ENCODE measurements at regions not wholly inside any gene's neighbourhood (a gene's known extent, or its start where the extent isn't known, plus 50 kb on each side); places are given as distances from the start of the nearest gene placed in this dataset.

GRCh38 chr3:23107221-23107620, 95.9 kb upstream of the UBE2E2 start:
- no TSS peak for BruUV-seq (replicated peaks)
- no peaks in the 10 kb centered on the region for H3K9me2 ChIP-seq (ENCODE audit: insufficient read depth)
- DNase-seq (ENCODE audit: low read depth, low spot score) (no peak), ATAC-seq (no peak)
- intact Hi-C loops (cut with micrococcal nuclease) = no loop called here
- H3K9ac ChIP-seq (ENCODE audit: low read length) = no peak overlapping the region
- no peaks in the 10 kb centered on the region for H3K9me3 ChIP-seq (ENCODE audit: control insufficient read depth in 1 of 2, insufficient read depth in 1 of 2, low read depth in 1 of 2, low read length in 2 of 2)
- H2AFZ ChIP-seq (ENCODE audit: low read depth, low read length, poor library complexity, severe bottlenecking) = no peak overlapping the region
- ChIA-PET RAD21 (ENCODE audit: low non-redundant PET in 1 of 2, low total read pairs in 2 of 2, uncharacterized antibody in 2 of 2, unreplicated experiment in 2 of 2) (no interaction called here), CTCF (no interaction called here), POLR2A (no interaction called here)
- H3K27me3 ChIP-seq (ENCODE audit: insufficient read depth, low read length) = peaks cover 6% of the 10 kb centered on the region; the same call in 1 of the 2 replicates
- TF ChIP-seq ZNF274 (IDR thresholded peaks at IDR 0.05; ENCODE audit: low read depth, low read length) (no peak), RAD21 (IDR thresholded peaks at IDR 0.05; ENCODE audit: low read depth) (no peak), ELF1 (IDR thresholded peaks at IDR 0.05; ENCODE audit: borderline replicate concordance, low read depth) (no peak), SRF (IDR thresholded peaks at IDR 0.05; ENCODE audit: low read depth) (no peak)
- H4K20me1 ChIP-seq (ENCODE audit: insufficient read depth) = no peaks in the 10 kb centered on the region
- no peaks in the 10 kb centered on the region for H3K79me2 ChIP-seq (ENCODE audit: insufficient read depth, low read length)
- no peaks in the 10 kb centered on the region for H3K36me3 ChIP-seq (ENCODE audit: control insufficient read depth in 1 of 2, insufficient read depth in 2 of 2, low read length in 2 of 2)
- H3K4me3 ChIP-seq (replicated peaks in 1 of 2; ENCODE audit: low read depth in 1 of 2, low read length in 2 of 2) = no peak overlapping the region
- no peak overlapping the region for H3K4me2 ChIP-seq (ENCODE audit: low read length)
- H3K4me1 ChIP-seq (ENCODE audit: control insufficient read depth in 1 of 2, insufficient read depth in 2 of 2, low read length in 2 of 2) = no peaks in the 10 kb centered on the region
- no peak overlapping the region for H3K27ac ChIP-seq (ENCODE audit: low read depth, low read length)

- POLR2A ChIA-PET = no interaction called here
- intact Hi-C loops (cut with micrococcal nuclease) = no loop called here
- peaks cover 6% of the 10 kb centered on the region; the same call in 1 of the 2 replicates for H3K27me3 ChIP-seq (ENCODE audit: insufficient read depth, low read length)
- H4K20me1 ChIP-seq (ENCODE audit: insufficient read depth) = no peaks in the 10 kb centered on the region
- DNase-seq (ENCODE audit: low read depth, low spot score) = no peak
- no TSS peak for BruUV-seq (replicated peaks)
- no peak overlapping the region for H3K4me2 ChIP-seq (ENCODE audit: low read length)
- H2AFZ ChIP-seq (ENCODE audit: low read depth, low read length, poor library complexity, severe bottlenecking) = no peak overlapping the region
- H3K9me2 ChIP-seq (ENCODE audit: insufficient read depth) = no peaks in the 10 kb centered on the region
- ATAC-seq = no peak
- no peaks in the 10 kb centered on the region for H3K36me3 ChIP-seq (ENCODE audit: control insufficient read depth in 1 of 2, insufficient read depth in 2 of 2, low read length in 2 of 2)
- no peak overlapping the region for H3K9ac ChIP-seq (ENCODE audit: low read length)
- H3K4me1 ChIP-seq (ENCODE audit: control insufficient read depth in 1 of 2, insufficient read depth in 2 of 2, low read length in 2 of 2) = no peaks in the 10 kb centered on the region
- TF ChIP-seq CEBPB (IDR thresholded peaks at IDR 0.05; ENCODE audit: low read depth) (no peak), CBX3 (IDR thresholded peaks at IDR 0.05; ENCODE audit: low read depth) (no peak), POLR2A (IDR thresholded peaks at IDR 0.05; ENCODE audit: borderline replicate concordance, extremely low read depth, insufficient read depth, insufficient read length) (no peak), REST (IDR thresholded peaks at IDR 0.05; ENCODE audit: low read depth) (no peak), EGR1 (IDR thresholded peaks at IDR 0.05; ENCODE audit: low read depth) (no peak), FOSL1 (IDR thresholded peaks at IDR 0.05; ENCODE audit: low read depth) (no peak), ATF3 (IDR thresholded peaks at IDR 0.05) (no peak), YY1 (IDR thresholded peaks at IDR 0.05; ENCODE audit: extremely low read depth, insufficient replicate concordance, low read depth, low read length) (no peak), TCF7L2 (IDR thresholded peaks at IDR 0.05; ENCODE audit: borderline replicate concordance, extremely low read depth, insufficient read depth, insufficient read length) (no peak), SRF (IDR thresholded peaks at IDR 0.05; ENCODE audit: low read depth) (no peak), JUND (IDR thresholded peaks at IDR 0.05) (no peak), RAD21 (IDR thresholded peaks at IDR 0.05; ENCODE audit: low read depth) (no peak), EZH2phosphoT487 (IDR thresholded peaks at IDR 0.05; ENCODE audit: borderline replicate concordance) (no peak), ZNF274 (IDR thresholded peaks at IDR 0.05; ENCODE audit: low read depth, low read length) (no peak), ZFX (IDR thresholded peaks at IDR 0.05) (no peak), ELF1 (IDR thresholded peaks at IDR 0.05; ENCODE audit: borderline replicate concordance, low read depth) (no peak), SP1 (IDR thresholded peaks at IDR 0.05; ENCODE audit: low read depth) (no peak)
- no peak overlapping the region for H3K27ac ChIP-seq (ENCODE audit: low read depth, low read length)
- H3K79me2 ChIP-seq (ENCODE audit: insufficient read depth, low read length) = no peaks in the 10 kb centered on the region
- no peak overlapping the region for H3K4me3 ChIP-seq (replicated peaks in 1 of 2; ENCODE audit: low read depth in 1 of 2, low read length in 2 of 2)
- RAD21 ChIA-PET (ENCODE audit: low non-redundant PET in 1 of 2, low total read pairs in 2 of 2, uncharacterized antibody in 2 of 2, unreplicated experiment in 2 of 2) = no interaction called here
- CTCF ChIA-PET = no interaction called here
- no peaks in the 10 kb centered on the region for H3K9me3 ChIP-seq (ENCODE audit: control insufficient read depth in 1 of 2, insufficient read depth in 1 of 2, low read depth in 1 of 2, low read length in 2 of 2)
Observed at GRCh38 chr3:23108451-23109057, 94.6 kb upstream of the UBE2E2 start.
